COR-L47 (cell line): ENCODE measurements at regions not wholly inside any gene's neighbourhood (a gene's known extent, or its start where the extent isn't known, plus 50 kb on each side); places are given as distances from the start of the nearest gene placed in this dataset.

Experiments
- DNase-seq: peaks from one replicate; lab custom pipeline; 2025; lab: John Stamatoyannopoulos, UW

- no peak for DNase-seq
Measured at GRCh38 chr7:130912862-130913638, 179.0 kb upstream of the KLF14 start.

- DNase-seq = no peak
Measured at GRCh38 chr7:130913639-130914553, 179.9 kb upstream of the KLF14 start.

DNA sequence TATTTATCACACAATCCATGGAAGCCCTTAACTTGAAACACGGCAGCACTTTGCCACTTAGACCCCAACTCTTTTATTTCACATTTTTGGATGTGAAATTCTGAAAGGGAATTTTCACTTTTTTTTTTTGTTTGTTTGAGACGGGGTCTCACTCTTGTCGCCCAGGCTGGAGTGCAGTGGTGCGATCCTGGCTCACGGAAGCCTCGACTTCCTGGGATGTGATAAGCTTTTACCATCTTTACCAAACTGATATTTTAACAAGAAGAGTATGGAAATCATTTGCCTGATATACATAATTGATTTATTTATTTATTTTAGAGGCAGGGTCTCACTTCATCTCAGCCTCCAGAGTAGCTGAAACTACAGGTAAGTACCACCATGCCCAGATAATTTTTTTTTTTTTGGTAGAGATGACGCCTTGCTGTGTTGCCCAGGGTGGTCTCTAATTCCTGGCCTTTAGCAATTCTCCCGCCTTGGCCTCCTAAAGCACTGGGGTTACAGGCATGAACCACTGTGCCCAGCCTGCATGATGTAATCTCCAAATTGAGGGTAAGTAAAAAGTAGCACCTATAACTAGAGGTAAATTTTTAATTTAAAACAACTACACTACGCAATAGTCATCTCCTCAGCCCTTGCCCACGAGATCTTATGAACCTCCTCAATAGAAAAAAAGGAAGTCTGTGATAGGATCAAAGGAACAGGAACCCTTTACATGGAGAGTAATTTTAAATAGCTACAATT lies 180.7 kb upstream of the KLF14 start:
- DNase-seq = no peak

GRCh38 chr7:130917669-130918128 lies 183.7 kb upstream of the KLF14 start:
- no peak for DNase-seq

DNA sequence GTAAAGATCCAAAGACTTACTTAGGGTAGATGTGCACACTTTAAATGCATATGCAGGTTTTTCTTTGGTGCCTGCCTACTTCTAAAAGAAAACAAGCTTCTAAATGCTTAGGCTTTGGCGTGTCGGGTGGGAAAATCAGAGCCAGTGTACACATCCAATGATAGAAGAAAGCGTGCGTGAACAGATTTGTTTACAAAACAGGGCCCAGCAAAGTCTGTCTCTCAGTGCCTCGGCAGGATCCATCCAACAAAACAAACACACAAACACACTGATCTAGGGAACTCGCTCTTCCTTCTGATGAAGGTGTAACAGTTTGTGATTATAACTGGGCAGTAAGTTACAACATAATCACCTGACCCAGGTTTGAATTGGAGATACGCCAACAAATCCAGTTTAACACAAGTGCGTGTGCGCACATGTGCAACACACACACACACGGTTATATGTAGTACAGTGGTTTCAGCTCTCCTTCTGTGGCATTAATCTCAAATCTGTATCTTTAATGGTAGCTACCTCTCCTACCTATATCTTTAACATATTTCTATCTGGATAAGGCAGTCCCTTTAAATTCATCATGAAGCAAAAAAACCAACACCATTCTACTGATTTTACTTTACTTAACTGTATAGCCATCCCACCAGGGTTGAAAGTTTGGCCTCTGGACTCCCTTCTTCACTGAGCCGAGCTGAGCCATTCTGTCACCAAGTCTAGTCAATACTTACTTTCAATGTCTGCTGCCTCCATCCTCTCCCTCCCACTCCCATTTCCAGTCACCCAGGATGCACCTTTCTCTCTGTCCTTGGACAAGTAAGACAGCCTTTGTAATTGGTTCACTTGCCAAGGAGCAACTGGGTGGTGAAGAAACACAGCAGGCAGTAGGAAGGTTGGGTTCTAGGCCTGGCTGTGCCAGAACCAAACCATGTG lies 184.4 kb upstream of the KLF14 start:
- no peak for DNase-seq

DNA sequence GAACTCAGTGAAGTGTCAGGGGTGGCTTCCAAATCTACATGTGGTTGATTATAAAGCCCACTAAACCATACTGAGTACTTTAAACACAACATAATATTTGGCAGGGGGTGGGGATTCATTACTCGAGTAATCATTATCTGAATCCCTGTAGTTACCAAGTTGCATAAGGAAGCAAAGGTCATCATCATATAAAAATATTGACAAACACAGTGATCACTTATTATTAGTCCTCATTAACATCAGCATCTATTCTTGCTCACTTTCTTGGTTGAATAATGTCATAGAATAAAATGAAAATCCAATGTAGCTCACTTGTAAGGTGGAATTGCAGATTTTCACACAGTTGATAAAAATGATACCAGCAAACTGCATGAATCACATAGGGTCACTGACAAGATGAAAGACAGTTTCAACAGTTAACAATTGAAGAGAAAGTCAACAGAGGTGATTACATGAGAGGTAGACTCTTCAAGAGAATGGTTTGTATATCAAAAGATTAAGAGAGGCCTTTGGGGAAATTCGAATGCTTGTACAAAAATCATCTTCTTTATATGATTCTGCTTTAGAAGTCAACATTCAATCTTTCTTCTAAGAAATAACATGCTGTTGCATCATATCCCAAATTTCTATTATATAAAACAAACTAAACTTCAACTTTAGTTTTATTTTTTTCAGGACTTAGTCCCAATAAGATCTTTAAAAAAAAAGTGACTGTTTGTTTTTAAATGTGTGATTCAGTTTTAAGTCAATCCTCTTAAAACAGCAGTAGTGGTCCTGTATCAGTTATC lies 185.5 kb upstream of the KLF14 start:
- DNase-seq = no peak

DNA sequence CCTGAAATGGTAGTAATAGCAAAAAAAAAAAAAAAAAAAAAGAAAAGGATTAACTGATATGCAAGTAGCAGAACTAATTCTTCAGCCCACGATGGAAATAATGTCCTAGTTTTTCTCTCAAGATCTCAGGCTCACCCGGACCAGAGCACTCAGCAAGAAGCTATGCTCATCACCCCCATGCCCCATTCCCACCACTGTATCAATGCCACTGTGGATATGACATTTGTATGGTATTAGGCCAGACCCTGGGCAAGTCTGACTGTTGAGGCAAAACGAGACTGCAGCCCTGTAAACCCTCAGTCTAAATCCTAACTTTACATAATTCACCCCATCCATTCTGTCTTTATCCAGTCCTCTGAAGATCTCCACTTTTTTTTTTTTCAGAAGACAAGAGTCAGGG lies 186.1 kb upstream of the KLF14 start:
- no peak for DNase-seq

- DNase-seq = no peak
Measured at GRCh38 chr7:130921391-130922180, 187.6 kb upstream of the KLF14 start.

DNA sequence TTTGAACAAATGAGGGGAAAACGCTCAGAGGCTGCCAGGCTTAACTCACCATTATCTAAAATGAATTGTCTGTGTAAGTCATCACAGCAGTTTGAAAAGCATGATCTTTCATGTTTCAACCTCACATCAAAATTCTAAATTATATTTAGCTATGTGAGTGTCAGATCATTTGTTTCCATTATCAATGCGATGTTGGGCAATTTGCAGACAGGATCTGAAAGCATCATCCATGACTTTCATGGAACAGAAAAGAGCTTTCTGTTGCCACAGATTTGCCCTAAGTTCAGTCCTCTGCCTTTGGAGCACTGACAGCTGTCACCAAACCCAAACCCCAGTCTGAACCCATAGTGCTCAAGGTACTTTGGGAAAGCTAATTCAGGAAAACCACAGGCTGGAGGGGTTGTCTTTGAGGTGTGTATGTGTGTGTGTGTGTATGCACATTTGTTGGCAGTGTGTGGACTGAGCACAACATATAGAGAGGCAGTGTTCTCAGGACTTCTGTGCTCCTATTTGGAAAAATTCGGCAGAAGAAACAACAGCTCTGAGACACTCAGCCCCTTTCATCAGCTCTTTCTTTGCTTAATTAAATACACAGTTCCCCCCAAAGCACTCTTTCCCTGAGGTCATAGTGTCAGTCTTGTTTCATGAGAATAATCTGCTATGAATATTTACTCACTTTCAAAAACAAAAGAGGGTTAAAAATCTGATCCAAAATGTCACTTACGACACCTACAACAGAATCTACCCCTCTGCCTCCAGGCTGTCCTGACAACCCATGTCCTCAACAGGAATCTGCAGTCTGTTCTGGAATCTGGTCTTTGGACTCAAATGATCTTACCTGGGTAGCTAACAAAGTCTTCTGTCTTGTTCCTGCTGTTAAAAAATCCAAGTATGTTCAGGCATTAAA lies 188.5 kb upstream of the KLF14 start:
- DNase-seq = no peak

GRCh38 chr7:130923365-130923764 lies 189.4 kb upstream of the KLF14 start:
- no peak for DNase-seq

- DNase-seq = no peak
Measured at GRCh38 chr7:130923930-130924329, 189.9 kb upstream of the KLF14 start.

GRCh38 chr7:130925136-130925794 lies 191.3 kb upstream of the KLF14 start:
- no peak for DNase-seq

GRCh38 chr7:130926001-130926691 lies 192.1 kb upstream of the KLF14 start:
- no peak for DNase-seq

DNA sequence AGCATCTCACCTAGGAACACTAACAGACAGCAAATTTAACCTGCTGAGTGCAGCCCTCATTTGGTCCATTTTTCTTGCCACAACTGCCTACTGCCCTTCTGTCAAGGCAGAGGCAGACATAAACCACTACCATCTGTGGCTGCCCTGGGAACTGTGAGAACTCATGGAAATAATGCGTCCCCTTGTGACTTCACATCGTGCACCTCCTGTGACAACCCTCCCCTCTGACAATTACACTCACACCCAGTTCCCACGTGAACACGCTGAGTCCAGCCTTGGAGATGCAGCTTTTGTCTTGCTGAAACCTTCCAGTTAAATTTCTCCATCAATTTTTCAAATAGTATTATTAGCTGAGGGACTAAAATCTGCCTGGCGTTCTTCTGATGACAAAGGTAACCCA lies 193.1 kb upstream of the KLF14 start:
- no peak for DNase-seq

DNA sequence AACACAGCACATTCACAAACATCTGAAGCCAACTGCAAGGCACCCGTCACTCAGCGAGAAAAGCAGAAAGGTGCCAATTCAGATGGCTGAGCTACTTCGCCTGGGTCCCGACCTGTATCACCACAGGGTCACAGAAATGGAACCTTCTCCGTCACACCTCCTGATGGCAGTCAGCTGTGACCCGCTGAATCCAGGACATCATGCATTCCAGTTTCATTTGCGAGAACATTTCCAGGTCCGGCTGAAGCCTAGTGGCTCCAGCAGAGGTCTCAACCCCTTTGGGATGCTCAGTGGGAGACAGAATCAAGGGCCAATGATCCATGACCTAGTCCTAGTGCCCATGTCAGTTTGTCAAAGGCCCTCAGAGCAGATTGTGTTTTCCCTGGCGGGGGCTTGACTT lies 193.6 kb upstream of the KLF14 start:
- DNase-seq = no peak

- DNase-seq = no peak
Measured at GRCh38 chr7:130929896-130930659, 196.1 kb upstream of the KLF14 start.

DNA sequence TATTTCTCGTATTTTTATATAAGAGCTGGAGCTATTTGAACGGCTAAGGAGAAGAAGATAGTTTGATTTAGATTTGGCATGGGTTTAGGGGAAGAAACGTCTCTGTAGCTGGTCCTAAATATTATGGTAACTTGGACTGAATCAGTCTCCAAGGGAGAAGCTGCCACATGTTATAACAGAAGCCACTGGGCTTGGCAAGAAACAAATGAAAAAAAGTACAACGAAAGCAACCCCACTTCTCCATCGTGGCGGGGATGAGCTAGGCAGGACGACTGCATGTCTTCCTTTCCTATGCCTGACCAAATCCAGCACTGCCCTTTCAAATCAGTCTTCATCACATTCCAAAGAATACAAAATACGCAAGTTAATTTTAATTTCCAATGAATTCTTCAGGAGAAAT lies 196.7 kb upstream of the KLF14 start:
- no peak for DNase-seq
